ENCODE measurements at regions not wholly inside any gene's neighbourhood (a gene's known extent, or its start where the extent isn't known, plus 50 kb on each side); places are given as distances from the start of the nearest gene placed in this dataset.

GRCh38 chr5:159442206-159442850 is 112.0 kb upstream of the IL12B start:
- FAIRE-seq (no peak), DNase-seq (ENCODE audit: low read depth, low spot score) (no peak)
- CTCF ChIA-PET = interaction anchor here (0.7 to 3.0 kb wide), 3 partner anchors 474 to 949 kb away, joined by 3 to 21 read pairs (median 6); no protein-coding TSS in a partner anchor
- no TSS peak for BruUV-seq (replicated peaks)
- no peaks in the 10 kb centered on the region for H3K9me3 ChIP-seq (replicated peaks; ENCODE audit: control insufficient read depth, insufficient read depth, low read length)
- TF ChIP-seq EZH2 (IDR thresholded peaks at IDR 0.05; ENCODE audit: borderline replicate concordance, low read depth, low read length, severe bottlenecking) = no peak
- TF ChIP-seq POLR2A (IDR thresholded peaks at IDR 0.05; ENCODE audit: low read depth, low read length) = no peak
- TF ChIP-seq GATA2 (IDR thresholded peaks at IDR 0.05; ENCODE audit: insufficient read depth, insufficient read length, low read depth, low read length) = no peak
- no peak for TF ChIP-seq JUN (IDR thresholded peaks at IDR 0.05; ENCODE audit: borderline replicate concordance, insufficient read depth, insufficient read length, low read depth)
- TF ChIP-seq POLR2AphosphoS5 (IDR thresholded peaks at IDR 0.05; ENCODE audit: insufficient read depth, low read depth, low read length) = no peak
- TF ChIP-seq FOS (IDR thresholded peaks at IDR 0.05; ENCODE audit: borderline replicate concordance, insufficient read depth, low read length) = no peak
- no peak for TF ChIP-seq MAX (IDR thresholded peaks at IDR 0.05; ENCODE audit: insufficient read depth, insufficient read length)
- H3K79me2 ChIP-seq (ENCODE audit: control insufficient read depth, insufficient read depth, low read length) = no peaks in the 10 kb centered on the region
- H3K9me1 ChIP-seq (replicated peaks; ENCODE audit: control insufficient read depth, extremely low read depth, insufficient read depth, low read length) = no peaks in the 10 kb centered on the region
- H3K27me3 ChIP-seq (ENCODE audit: control insufficient read depth in 2 of 2, insufficient read depth in 2 of 2, low read length in 2 of 2) = no peaks in the 10 kb centered on the region
- no peaks in the 10 kb centered on the region for H3K36me3 ChIP-seq (ENCODE audit: control insufficient read depth in 2 of 2, extremely low read depth in 1 of 2, insufficient read depth in 2 of 2, low read length in 2 of 2)
- intact Hi-C loops (cut with micrococcal nuclease) = loop anchor here (5.0 kb wide), 1 partner anchor 525 kb away; no protein-coding TSS in a partner anchor
- H3K4me1 ChIP-seq (ENCODE audit: control insufficient read depth, extremely low read depth, insufficient read depth, low read length) = no peaks in the 10 kb centered on the region
- no peak overlapping the region for H2AFZ ChIP-seq (ENCODE audit: low read depth, low read length)
- H3K27ac ChIP-seq (ENCODE audit: insufficient read depth, low read depth, low read length) = no peak overlapping the region
- H4K20me1 ChIP-seq (replicated peaks; ENCODE audit: control insufficient read depth, extremely low read depth, insufficient read depth, low read length) = no peaks in the 10 kb centered on the region
- H3K4me2 ChIP-seq (ENCODE audit: insufficient read depth, low read length) = no peak overlapping the region
- no peak overlapping the region for H3K9ac ChIP-seq (replicated peaks; ENCODE audit: extremely low read depth, insufficient read depth, low read length)
- no peak overlapping the region for H3K4me3 ChIP-seq (replicated peaks in 1 of 3; ENCODE audit: insufficient read depth in 1 of 3, low read depth in 1 of 3, low read length in 3 of 3)
- dilution Hi-C loops (cut with MboI; ENCODE audit: extremely low pct_ligation_motif_present, low sequenced_read_pairs) = no loop called here
- POLR2A ChIA-PET = no interaction called here
